ENCODE measurements at regions not wholly inside any gene's neighbourhood (a gene's known extent, or its start where the extent isn't known, plus 50 kb on each side); places are given as distances from the start of the nearest gene placed in this dataset.

DNA sequence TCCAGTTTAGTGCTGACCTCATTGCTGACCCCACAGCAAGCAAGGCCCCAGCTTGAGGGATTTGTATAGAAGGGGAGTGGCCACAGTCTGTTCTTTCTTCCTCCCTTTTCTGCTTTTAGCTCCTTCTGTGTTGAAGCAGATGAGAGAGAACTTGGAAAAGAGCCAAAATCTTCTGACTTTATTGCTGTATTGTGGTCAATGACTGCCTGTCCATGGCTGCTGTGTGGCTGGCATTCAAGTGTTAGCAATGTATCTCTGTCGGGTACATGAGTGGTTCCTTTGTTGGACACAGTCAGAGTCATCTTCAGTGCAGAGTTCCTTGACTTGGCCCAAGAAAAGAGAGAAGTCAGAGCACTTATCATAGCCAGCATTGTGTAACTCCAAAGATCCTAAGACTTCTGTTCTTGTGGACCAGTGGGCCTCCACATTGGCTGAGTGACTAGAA is 154.1 kb downstream of the LRRC70 start:
- no peak overlapping the region for H3K4me3 ChIP-seq (ENCODE audit: low read depth, low read length)

DNA sequence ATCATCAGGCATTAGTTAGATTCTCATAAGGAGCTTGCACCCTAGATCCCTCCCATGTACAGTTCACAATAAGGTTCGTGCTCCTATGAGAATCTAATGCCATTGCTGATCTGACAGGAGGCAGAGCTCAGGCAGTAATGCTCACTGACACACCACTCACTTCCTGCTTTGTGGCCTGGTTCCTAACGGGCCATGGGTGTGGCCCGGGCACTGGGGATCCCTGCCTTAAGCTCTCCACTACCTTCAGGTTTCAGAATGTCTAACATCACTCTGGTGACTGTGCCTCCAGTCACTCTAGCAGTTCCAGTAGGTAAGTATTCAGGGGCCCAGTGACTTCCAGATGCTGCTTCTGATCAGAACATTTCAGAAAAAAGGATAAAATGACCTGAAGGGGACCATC is 152.4 kb downstream of the LRRC70 start:
- H3K4me3 ChIP-seq (ENCODE audit: low read depth, low read length) = no peak overlapping the region
- TF ChIP-seq, protein P1, sequence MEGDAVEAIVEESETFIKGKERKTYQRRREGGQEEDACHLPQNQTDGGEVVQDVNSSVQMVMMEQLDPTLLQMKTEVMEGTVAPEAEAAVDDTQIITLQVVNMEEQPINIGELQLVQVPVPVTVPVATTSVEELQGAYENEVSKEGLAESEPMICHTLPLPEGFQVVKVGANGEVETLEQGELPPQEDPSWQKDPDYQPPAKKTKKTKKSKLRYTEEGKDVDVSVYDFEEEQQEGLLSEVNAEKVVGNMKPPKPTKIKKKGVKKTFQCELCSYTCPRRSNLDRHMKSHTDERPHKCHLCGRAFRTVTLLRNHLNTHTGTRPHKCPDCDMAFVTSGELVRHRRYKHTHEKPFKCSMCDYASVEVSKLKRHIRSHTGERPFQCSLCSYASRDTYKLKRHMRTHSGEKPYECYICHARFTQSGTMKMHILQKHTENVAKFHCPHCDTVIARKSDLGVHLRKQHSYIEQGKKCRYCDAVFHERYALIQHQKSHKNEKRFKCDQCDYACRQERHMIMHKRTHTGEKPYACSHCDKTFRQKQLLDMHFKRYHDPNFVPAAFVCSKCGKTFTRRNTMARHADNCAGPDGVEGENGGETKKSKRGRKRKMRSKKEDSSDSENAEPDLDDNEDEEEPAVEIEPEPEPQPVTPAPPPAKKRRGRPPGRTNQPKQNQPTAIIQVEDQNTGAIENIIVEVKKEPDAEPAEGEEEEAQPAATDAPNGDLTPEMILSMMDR (IDR thresholded peaks at IDR 0.05; ENCODE audit: low read depth, low read length) = no peak

More for the DNA sequence above, 154.1 kb downstream of the LRRC70 start:
- TF ChIP-seq, protein P1 (IDR thresholded peaks at IDR 0.05; ENCODE audit: low read depth, low read length) = no peak

DNA sequence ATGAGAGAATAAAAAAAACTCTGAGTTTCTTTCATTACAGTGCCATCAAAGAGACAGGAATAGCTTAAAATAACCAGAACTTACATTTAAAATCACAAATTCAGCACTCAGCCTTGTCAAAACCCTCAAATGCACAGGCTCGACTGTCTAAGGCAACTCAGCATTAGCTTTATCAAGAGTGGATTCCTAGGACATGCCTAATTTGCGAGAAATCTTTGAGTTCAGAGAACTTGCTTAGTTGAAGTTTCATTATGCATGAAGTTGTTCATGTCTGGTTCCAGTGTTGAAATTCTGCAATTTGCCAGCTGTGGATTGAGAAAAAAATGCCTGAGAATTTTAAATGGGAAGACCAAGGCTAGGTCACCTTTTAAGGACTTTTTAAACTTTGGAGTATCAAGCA is 151.1 kb downstream of the LRRC70 start:
- no peak overlapping the region for H3K4me3 ChIP-seq (ENCODE audit: low read depth, low read length)
- TF ChIP-seq, protein P1 (IDR thresholded peaks at IDR 0.05; ENCODE audit: low read depth, low read length) = no peak

DNA sequence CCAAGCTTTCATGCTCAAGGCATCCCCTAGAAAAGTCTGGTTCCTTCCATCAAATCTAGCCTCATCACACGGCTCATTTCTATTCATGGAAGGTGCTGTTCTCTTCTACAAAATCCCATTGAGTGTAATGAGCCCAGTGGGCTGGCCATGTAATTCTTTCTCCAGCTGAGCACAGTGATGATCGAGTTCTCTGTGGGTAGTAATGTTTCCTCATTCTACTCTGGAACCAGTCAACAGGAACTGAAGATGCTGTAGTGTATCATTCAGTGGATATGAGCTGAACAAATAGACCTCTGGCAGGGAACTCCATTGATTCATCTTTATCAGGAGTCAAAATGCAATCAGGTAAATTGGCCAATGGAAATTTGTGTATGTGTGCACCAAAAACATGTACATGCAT is 149.2 kb downstream of the LRRC70 start:
- TF ChIP-seq, protein P1 (IDR thresholded peaks at IDR 0.05; ENCODE audit: low read depth, low read length) = no peak
- H3K4me3 ChIP-seq (ENCODE audit: low read depth, low read length) = no peak overlapping the region

DNA sequence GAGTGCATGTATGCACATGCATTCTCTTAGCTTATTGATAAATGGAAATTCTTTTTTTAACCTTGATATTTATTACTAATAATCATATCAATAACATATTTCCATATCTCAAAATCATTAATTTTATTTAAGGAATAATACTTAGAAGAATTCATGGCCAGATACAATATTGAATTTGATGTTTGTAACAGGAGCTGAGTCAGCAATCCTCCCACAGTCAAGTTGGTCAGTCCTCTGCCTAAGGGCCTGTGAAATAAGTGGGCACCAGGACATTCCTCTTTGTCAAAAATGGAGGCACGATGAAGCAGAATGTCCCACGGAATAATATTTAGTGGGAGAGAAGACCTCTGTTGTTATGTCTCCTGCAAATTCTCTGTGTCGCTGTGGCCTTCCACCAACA is 148.6 kb downstream of the LRRC70 start:
- TF ChIP-seq, protein P1 (IDR thresholded peaks at IDR 0.05; ENCODE audit: low read depth, low read length) = no peak

DNA sequence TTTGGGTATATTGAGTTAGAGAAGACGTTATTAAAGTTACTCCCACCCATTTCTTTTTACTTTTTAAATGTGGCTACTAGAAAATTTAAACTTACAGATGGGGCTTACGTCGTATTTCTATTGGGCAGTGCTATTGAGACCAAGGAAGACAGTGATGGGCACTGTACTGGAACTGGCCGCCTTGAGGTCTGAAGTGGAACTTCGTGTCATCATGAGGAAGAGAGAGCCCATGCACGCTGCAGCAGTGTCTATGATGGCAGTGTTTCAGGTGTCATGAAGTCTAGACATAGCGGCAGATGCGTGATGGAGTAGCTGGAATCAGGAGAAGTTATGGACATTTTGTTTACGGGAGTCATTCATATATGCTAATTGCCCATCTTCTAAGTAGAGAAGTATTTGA is 143.7 kb downstream of the LRRC70 start:
- no peak overlapping the region for H3K4me3 ChIP-seq (ENCODE audit: low read depth, low read length)
- TF ChIP-seq, protein P1 (IDR thresholded peaks at IDR 0.05; ENCODE audit: low read depth, low read length) = no peak

More for the DNA sequence above, 148.6 kb downstream of the LRRC70 start:
- no peak overlapping the region for H3K4me3 ChIP-seq (ENCODE audit: low read depth, low read length)

DNA sequence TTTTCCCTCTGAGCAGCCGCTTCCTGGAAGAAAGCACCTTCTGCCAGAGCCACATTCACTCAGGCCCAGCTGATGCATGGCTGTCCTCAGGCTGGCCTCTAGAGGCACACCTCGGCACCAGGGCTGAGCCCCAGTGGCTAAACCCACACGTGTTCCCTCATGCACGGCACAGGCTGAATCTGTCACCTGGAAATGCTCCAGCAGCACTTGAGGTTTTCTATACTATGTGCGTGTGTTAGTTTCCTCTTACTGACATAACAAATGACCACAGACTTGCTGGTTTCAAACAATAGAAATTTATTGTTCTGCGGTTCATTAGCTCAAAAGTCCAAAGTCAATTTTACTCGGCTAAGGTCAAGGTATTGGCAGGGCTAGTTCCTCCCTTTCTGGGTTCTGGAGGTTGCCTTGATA is 141.4 kb downstream of the LRRC70 start:
- TF ChIP-seq, protein P1 (IDR thresholded peaks at IDR 0.05; ENCODE audit: low read depth, low read length) = no peak
- no peak overlapping the region for H3K4me3 ChIP-seq (ENCODE audit: low read depth, low read length)
